HG03135 (cell line): ENCODE measurements at regions not wholly inside any gene's neighbourhood (a gene's known extent, or its start where the extent isn't known, plus 50 kb on each side); places are given as distances from the start of the nearest gene placed in this dataset.

Source experiments
- ATAC-seq: cut with Tn5 transposase; IDR thresholded peaks from one replicate; pipeline ENCODE4 v1.9.1; 2021; ENCODE audit warnings: mild to moderate bottlenecking, moderate library complexity; ENCODE audit not compliant: unreplicated experiment

DNA sequence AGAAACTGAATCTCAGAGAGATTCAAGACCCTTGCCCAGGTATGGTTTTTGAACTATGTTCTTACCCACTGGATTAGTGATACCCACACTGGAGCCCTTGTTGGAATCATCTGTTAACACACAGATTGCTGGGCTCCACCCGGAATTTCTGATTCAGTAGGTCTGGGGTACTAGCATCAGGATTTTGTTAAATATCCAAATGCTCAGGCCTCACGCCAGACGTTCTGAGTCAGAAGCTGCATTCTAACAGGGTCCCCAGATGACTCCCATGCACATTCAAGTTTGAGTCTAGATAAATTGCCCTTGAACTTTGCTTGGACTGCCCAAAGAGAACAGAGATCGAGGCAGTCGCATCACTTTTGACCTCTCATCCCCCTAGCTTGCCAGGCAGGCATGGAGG, 182.0 kb upstream of the WWC1 start:
- no peak for ATAC-seq

DNA sequence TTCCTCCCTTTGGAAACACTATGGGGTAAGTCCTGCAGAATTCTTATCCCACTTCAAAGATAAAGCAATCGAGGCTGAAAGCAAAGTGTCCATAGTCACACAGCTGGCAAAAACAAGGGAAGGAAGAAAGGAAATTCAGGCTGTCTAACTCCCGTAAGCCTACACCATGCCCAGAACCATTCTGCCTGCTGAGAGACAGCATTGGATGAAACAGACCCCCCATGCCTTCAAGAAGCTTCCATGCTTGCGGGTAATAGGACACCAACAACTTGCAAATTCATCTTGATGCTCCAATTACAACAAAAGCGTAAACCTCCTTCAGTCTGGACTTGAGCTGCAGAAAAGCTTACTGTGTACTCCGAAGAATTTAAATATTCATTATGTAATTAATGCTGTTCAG, 181.1 kb upstream of the WWC1 start:
- ATAC-seq = no peak

DNA sequence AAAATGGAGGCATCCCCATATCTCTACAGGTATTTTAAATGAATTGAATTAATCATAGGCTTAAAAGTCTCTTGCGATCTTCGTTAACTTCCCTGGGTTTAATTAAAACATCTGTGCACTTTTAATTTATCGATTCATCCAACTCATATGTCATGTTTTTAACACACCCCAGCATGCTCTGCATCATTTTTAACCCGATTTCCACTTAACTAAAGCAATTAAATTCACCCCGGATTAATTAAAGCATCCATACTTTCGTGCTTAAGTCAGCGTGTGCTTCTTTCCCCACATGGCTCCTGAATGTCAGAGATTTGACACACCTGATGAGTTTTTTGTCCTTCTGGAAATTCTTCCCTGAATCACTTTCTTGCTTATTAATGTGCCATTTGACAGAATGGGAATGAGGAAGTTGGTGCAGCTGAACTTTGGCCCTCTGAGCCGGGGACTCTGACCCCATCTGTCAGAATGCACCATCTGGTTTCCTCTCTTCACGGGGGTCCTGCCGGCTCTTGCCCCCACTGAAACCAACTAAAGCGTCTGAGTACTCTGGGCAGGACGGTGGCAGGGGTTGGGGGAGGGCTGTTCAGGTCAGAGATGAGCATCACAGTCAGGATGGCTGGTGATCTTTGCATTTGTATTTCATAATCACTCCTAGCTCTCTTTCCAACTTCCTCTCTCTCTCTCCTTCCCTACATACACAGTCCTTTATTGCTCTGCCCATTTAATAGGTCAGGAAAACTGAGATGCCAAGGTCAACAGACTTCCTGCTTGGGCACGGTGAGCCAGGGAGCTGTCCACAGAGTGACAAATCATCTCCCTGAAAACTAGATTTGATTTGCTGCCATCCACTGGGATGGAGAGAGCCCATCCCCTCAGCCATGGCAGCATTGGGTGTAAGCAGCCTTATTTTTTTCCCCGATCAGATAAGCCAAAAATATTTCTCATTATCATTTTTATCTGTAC, 180.3 kb upstream of the WWC1 start:
- no peak for ATAC-seq

DNA sequence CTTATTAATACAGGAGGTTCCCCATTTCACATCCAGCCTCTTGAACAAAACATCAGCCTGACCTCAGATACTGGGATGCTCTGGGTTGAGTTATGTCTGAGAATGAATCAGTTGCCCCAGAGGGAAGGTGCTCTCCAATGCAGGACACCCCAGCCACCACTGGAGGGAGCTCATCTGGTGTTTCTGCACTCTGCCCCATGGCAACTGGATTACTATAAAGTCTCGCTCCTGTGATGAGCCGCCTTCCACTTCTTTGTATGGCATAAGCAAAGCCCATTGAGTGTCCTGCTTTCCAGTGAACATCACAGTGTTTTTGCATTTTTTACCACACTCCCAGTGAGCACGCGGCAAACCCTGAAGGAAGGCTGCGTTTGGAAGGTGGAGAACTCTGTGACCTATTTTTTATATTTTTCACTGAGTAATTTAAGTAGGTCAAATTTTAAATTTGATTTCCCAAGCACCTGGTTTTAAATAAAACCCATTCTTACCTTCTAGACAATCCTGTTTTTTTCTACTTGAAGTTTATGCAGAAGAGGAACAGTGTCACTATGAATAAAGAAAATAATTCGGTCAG, 176.9 kb upstream of the WWC1 start:
- peak; percentile 76 for ATAC-seq

DNA sequence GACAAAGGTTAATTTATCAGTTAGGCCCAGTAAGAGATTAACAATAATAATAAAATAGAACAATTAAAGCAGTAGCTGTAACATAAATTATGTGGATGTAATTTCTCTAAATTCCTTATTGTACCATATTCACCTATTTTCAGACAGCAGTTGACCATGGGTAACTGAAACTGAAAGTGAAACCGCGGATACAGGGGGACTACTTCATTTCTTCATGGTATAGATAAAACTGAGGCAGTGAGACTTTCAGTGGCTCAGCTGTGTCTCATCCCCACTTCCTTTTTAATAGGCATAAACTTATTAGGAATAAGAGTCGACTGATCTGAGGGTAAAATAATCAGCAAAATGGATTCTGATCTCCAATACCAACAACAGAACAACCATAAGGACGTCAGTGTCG, 174.0 kb upstream of the WWC1 start:
- ATAC-seq = no peak

DNA sequence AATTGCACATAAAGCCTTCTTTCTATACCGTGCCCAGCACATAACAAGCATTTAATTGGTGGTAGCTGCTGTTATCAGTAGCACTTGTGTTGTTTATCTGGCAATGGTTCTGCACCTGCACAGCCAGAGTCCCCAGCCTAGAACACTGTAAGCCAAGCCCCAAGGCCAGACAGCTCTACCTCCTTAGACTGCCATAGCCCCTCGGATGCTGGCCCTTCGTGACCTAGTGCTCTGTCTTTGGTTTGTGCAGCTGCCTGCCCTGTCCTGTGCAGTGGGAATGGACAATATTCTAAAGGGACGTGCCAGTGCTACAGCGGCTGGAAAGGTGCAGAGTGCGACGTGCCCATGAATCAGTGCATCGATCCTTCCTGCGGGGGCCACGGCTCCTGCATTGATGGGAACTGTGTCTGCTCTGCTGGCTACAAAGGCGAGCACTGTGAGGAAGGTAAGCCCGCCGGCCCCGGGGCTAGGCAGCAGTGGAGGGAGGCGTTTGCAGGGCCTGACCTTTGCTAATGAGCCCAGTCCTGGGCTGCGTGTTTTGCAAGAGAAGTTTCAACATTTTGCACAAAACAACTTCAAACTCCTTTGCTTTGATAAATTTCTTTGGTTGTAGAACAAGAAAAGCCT, 173.3 kb upstream of the WWC1 start:
- no peak for ATAC-seq

DNA sequence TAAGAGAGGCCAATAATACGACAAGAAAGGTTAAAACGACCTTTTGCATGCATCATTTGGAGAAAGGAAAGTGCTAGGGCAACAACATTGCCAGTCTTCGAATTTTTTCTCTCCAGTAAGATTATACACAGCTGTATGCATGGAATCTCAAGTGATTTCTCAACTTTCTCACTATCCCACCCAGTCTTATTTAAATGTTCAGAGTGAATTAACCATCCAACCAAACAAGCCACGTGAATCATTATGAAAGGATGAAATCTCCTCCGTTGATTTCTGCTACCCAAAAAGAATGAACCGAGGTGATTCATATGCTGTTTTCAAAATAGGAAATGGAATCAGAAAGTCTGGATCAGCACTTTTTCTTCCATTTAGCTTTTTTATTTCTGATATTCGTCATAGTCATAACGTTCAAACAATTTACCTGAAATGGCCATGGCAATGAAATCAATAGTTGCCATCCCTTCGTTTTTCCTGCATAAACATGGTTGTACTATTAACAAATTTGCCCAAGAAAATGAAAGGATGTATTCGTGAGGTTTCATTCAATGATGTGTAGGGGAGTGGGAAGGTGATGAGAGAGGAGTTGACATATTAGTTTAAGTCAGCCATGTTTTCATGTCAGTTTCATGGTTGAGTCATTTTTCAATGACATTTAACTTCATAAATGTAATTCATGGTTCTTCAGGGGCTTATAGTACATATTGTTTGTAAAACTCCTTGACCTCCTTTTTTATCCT, 170.9 kb upstream of the WWC1 start:
- no peak for ATAC-seq

DNA sequence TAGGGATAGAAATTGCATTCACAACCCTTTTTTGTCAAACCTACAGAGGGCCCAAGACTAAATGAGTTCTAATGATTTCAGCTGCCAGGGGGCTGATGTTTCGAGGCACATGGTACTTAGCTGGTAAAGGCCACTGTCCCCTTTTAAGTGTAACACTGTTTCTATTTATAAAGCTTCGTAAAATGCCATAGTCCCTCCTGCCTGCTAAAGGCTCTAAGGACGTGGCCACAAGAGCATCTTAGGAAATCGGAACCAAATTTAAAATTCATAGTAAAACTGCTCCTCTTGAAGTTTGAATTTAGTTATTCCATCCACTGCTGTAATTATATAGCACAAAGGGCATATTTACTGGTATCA, 170.3 kb upstream of the WWC1 start:
- no peak for ATAC-seq

DNA sequence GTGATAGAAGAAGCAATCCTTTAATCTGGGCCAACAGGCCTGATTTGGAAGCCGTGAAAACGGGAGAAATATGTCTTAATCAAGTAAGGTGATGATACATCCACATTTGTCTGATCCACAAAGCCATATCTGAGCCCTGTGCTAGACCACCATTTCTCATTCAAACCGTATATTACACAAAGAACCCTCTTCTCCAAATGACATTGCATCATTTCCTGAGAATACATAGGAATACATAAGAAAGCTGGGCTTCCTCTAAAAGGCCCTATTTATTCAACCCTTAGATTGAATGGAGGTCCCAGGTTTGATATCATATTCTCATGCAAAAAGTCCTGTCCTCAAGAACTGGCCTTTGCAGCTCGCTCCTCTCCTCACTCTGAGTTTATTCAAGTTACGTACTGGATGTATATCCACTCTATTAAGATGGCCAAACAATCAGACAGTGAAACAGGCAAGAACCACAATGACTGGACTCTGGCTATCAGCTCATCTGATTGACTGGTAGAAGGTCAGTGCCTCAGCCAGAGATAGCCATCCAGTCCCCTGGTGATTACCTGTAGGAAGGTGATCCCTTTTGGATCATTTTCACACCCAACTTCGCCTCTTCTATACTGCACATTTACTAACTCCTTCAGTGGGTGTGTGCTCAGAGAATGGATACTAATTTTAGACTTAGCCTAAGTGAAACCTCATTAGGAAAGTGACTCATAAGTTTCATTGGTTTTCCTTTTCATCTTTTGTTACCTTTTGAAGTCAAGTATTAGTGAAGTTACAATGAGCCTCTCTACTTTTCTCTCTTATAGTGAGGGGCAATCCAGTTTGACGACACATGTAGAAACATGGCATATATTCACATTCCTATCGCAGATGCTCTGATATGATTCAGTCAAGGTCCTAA, 167.6 kb upstream of the WWC1 start:
- ATAC-seq = peak; percentile 81

DNA sequence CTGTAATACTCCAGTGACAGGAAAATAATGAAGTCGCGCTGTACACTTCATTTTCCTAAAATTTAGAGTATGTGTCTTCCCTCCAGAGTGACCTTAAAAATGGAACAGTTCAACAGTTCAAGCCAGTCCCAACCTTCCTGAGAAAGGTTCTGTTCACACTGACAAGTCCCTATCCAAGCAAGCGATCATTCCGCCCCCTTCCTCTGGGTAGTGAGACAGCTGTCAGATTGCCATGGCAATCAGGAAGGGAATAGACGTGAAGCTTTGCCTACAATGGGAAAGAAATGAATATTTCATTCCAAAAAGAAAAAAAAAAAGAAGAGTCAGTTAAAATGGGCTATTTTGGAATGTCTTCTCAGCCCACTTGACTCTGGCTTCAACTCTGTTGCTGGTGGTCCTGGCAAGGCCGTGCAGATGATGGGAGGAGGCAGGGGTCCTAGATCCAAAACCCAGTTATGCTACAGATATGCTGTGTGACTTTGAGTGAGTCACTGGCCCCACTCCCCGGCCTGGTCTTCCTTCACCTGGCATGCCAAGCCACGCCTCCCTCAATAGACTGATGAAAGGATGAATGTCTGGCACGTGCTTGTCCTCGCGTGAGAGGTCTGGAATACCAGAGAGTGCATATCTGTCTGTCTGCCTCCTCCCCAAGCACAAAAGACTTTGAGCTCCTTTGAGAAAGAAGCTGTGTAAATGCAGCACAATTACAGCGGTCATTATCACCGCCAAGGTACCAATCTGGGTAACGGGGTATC, 165.8 kb upstream of the WWC1 start:
- no peak for ATAC-seq

DNA sequence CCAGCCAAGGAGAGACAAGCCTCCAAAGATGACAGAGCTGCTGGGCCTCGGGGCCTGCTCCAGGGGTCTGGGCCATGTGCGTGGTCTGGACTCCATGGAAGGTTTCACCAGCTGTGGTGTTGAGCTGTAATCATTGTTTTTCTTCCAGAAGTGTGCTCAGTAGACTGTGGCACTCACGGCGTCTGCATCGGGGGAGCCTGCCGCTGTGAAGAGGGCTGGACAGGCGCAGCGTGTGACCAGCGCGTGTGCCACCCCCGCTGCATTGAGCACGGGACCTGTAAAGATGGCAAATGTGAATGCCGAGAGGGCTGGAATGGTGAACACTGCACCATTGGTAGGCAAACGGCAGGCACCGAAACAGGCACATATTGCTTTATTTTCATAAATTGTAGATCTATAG, 164.8 kb upstream of the WWC1 start:
- no peak for ATAC-seq

DNA sequence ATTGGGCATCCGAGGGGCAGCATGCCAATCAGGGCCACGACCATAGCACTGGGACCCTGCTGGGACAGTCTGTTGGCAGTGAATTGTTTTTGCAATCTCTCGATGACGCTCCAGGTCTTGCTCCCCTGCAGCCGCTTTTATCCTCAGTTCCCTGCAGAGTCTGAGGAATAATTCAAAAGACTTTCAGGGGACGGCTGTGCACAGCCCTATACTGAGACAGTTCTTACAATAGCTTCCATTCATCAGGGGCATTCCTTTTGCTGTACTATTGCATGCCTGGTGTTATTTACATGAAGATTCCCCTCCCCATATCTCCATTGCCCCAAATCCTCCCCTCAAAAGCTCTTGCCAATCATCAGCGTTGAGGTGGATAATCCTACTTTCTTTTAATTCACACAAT, 163.3 kb upstream of the WWC1 start:
- ATAC-seq = no peak

DNA sequence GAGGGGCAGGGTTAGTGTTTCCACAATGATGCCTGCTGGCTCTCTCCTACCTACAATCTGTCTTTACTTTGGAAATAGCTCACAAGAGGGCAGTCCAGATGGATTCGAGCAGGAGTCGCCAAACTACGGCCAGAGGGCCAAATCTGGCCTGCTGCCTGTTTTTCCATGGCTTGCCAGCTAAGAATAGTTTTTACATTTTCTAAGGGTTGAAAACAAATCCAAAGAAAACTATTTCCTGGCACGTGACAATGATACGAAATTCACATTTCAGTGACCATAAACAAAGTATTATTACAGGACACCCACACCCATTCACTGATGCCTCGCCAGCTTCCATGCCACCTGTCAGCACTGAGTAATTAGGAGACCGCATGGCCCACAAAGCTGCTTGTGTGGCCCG, 162.9 kb upstream of the WWC1 start:
- ATAC-seq = no peak

DNA sequence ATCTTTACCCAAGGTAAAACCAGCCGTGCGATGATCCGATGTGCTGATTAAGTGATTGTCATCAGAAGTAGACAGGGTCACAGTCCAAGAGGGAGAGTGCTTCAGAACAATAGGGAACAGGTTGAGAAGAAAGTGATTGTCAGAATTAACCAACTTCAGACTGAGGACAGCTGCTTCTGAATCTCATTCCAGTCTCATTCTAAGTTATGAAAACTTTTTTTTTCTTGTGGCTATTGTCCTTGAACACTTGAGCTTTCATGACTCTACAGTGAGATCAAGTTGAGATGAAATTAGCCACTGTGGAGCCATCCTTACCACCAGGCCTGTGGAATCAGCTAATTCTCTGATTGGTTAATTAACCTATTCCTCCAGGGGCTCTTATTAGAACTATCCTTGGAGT, 159.9 kb upstream of the WWC1 start:
- ATAC-seq = no peak

DNA sequence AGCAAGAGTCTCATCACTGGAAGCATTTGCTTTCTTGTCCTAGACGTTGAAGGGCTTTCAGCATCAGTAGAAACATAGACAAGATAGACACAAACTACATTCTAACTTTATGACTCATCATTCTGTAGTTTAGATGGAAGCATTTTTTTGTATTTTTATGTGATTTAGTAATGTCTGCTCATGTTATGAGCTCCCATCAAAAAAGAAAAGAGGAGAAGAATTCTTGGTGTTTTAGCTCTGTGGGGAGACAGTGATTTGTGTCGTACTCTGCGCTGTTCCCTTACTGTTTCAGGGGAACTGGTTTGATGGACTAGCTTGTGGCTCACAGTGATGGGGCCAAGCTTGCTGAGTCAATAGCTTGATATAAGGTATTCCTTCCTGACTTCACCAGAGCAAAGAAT, 159.2 kb upstream of the WWC1 start:
- ATAC-seq = no peak

DNA sequence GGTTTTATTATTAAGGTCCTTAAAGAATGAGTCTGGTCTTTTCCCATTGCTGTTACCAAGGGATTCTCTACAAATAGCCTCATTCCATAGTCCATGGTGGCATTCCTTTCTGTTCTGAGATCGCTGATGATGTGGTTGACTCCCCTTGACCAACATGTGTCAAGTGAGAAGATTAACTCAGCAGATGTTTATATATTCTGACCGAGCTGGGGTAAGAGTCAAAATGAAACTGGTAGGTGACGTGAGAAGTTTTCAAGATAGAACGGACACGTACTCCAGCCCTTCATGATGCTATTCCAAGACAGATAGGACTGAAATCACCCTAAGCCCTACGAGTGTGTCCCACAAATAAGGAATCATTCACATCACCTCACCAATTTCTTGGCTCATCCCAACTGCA, 155.5 kb upstream of the WWC1 start:
- peak; percentile 98 for ATAC-seq

DNA sequence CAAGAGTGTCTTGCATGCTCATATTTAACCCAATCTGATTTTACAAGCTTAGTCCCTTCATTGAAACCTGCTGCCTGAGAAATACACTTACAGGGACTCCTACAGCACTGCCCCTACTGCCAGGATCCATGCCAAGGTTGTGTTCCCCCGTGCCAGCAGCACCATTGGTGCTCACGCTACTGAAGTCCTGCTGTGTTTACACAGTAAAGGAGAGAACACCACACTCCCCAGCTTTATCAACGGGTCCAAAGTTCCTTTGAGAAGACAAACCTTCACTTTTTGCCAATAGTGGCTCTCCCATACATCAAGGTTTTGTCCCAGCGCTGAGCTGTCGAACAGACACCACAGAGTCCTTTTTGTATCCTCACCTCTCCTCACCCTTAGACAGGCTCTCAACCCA, 155.1 kb upstream of the WWC1 start:
- ATAC-seq = peak; percentile 8

DNA sequence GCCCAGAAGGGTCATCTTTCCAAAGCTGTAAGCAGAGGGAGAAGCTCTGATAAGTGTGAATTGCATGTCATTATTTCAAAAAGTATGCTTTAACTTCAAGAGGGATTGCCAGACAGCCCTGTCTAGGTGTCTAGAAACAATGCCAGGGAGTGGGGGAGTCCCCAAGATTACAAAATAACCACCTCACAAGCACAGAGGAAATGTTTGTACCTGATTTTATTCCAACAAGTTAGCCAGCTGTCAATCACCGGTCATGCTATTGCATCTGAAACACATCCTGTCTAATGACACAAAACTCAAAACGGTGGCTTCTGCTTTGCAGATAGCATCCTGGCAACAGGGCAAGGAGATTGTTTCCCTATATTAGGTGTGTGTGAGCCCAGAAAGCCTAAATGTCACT, 154.2 kb upstream of the WWC1 start:
- peak; percentile 50 for ATAC-seq

DNA sequence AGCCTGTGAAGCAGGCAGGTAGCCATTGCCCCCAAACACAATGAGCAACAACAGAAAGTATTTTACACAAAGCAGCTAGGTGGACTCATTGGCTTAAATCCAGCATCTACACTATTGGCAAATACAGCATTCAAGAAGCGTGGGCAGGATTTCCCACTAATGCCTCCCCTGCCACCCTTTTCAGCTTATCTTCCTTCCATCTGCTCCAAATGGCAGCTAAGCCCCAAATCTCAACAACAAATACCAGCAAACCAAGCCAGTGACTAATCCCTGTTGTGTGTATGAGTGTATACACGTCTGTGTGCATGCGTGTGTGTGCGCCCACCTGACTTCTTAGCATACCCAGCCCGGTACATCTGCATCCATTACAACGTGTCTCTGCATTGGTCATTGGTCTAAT, 151.2 kb upstream of the WWC1 start:
- ATAC-seq = no peak

DNA sequence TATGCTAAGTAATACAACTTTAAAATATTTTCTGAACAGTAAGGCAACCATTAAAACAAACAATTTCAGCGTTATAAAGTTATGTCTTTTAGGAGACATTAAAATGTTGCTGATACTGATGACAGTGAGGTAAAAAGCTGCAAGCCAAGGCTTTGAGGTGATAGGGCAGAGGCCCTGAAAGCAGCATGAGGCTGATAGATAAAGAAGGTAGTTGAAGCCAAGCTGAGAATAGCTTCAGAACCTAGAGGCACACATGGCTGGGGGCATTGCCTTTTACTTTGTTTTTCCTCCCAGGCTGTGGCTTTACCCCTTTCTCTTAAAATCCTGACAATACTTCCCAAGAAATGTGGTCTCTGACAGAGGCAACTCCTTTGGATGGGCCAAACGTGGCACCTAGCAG, 149.0 kb upstream of the WWC1 start:
- no peak for ATAC-seq
